Right forelimb (tissue), 1 donor: ENCODE measurements at regions not wholly inside any gene's neighbourhood (a gene's known extent, or its start where the extent isn't known, plus 50 kb on each side); places are given as distances from the start of the nearest gene placed in this dataset.
"Not testable (repeated sequence)": the region's sequence is repeated elsewhere in the genome, so short reads cannot be mapped to it uniquely, and the experiment has no call there.

Experiments used
- DNase-seq: peaks from one replicate; pipeline ENCODE4 v3.0.0-alpha.2; 2018

DNA sequence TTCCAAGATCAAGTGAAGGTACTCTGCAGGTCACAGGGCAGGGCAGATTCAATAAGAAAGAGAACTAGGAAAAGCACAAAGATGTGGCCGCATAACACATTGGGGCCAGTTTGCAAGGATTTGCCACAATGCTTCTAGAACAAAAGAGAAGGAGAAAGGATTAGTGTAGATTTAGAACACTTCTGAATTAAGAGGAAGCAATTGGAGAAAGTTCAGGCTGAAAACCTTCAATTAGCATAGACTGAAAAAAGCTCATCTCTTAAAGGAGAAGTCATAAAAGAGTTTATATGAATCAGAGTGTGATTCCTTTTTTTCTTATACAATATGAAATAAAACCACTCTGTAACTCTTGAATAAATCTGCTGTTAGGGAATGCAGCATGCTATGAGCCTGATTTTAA, 215.6 kb upstream of the FAT1 start:
- DNase-seq, result no peak

GRCh38 chr4:186939766-186940165, 216.1 kb upstream of the FAT1 start:
- no peak for DNase-seq

DNA sequence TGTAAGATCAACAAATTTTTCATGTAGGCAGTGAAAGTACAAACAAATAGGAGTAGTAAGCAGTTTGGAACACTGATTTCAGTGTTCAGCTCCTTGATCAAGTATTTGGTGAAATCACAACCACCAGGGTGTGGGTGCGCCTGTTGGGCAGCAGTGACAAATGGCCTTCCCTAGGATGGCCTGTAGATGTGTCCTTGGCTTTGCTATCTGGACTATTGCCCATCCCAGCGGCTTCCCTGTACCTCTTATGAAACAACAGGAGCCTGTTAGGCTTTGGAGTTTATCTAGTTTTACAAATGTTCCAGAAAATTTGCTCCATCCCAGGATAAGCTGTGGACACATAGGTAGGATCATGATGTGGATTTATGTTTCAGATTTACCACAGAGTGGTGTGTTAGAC, 216.8 kb upstream of the FAT1 start:
- DNase-seq, result no peak

DNA sequence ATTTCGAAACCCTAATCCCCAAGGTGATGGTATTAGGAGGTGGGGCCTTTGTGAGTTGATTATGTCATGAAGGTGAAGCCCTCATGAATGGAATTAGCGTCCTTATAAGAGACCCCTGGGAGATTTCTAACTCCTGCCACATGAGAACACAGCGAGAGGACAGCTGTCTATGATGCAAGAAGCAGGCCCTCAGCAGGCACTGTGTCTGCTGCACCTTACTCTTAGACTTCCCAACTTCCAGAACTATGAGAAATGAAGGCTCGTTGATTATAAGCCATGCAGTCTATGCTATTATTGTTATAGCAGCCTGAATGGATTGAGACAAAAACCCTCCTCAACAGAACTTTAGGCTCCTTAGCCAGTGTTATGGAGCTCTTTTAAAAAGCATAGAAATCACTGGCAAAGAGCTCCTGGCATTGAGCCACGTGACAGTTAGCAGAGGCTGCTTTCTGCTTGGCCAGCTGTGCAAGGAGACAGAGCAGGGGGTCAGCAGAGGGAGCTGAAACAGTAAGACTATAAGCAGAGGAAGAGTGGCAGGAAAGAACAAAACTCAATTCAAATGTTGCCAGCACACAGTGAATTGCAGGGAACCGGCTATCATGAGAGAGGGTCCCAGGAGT, 219.2 kb upstream of the FAT1 start:
- peak; percentile 75 for DNase-seq

DNA sequence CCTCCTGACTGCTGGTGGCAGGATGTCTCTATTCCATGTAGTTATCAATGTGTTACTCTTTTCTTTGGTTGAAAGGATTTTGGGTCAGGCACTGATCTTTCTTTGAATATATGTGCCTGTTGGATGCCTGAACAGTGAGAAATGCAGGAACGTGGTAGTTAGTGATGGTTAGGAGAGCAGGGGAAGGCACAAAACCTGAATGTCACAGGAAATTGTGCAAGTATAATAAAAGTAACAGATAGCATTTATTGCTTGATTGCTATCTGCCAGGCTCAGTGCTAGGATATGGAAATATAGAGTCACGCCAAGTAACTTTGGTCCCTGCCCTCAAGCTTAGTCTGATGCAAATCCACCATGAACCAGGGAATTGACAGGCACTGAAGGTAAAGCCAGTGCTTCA, 219.8 kb upstream of the FAT1 start:
- DNase-seq, result no peak

DNA sequence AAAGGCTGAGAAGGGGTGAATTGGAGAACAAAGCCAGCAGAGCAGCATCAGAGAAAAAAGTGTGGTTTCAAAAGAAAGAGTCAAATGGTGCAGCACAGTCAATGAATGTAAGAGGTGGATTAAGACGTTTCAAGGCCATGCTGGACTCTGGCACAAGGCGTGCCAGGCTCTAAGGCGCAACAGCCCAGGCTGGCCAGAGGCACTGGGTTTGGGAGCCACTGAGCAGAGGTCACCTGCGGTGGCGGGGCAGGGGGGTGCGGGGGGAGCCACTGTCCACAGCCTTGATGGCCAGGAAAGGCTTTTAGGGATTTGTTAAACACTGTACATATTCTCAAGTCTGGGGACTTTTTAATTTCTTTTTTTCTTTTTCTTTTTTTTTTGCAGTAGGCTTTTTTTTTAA, 222.5 kb upstream of the FAT1 start:
- DNase-seq, result no peak

GRCh38 chr4:186946682-186947294, 223.1 kb upstream of the FAT1 start:
- no peak for DNase-seq

GRCh38 chr4:186948361-186949242, 224.9 kb upstream of the FAT1 start:
- DNase-seq, result no peak

DNA sequence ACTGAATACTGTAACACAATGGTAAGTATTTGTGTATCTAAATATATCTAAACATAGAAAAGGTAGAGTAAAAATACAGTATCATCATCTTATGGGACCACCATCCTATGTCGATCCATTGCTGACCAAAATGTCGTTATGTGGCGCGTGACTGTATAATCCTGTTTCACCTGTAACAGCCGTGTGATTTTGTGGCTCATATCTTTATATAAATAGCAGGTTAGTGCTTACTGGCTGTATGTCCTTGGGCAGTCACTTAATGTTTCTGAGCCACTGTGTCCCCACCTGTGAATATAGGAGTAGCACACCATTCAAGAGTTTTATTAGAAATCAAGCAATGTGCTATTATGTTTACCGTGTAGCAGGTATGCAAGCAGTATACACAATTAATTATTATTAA, 226.2 kb upstream of the FAT1 start:
- DNase-seq, result no peak

DNA sequence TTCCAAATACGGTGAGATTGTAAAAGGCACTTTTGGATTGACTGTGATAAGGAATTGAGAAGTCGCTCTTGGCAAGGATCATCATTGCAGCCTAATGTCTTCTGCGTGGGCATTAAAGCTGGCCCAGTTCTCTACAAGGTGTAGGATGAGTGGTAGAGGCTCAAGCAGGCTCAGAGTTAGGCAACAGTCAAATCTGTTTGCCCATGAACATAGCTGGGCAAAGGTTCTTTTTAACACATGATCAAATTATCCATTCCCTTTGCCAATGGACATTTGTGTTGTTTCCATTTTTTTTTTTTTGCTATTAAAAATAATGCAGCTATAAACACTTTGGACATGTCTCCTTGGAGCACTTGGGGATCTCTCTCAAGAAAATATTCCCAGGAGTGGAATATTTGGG, 229.1 kb upstream of the FAT1 start:
- DNase-seq, result no peak

- no peak for DNase-seq
These were observed 230.1 kb upstream of the FAT1 start for GRCh38 chr4:186953599-186954260.

DNA sequence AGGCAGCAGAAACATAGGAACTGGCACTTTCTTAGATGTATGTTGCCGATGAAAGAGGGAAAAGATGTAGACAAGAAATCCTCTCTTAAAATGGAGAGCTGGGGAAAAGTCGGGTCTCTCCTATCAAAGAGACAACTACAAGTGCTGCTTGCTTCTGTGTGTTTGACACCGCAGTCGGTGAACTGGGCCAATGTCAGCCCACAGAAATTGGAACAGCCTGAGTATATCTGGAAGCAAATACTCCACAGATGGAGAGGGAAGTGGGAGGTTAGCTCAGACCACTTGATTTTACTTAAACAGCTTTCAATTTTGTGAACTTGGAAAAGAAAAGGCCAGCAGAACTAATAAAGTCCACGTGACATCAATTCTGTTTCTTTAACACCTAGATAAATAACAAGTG, 230.9 kb upstream of the FAT1 start:
- no peak for DNase-seq

- no peak for DNase-seq
These were observed 231.3 kb upstream of the FAT1 start for GRCh38 chr4:186954956-186955355.

- DNase-seq, result no peak
These were observed 234.4 kb upstream of the FAT1 start for GRCh38 chr4:186957952-186958555.

DNA sequence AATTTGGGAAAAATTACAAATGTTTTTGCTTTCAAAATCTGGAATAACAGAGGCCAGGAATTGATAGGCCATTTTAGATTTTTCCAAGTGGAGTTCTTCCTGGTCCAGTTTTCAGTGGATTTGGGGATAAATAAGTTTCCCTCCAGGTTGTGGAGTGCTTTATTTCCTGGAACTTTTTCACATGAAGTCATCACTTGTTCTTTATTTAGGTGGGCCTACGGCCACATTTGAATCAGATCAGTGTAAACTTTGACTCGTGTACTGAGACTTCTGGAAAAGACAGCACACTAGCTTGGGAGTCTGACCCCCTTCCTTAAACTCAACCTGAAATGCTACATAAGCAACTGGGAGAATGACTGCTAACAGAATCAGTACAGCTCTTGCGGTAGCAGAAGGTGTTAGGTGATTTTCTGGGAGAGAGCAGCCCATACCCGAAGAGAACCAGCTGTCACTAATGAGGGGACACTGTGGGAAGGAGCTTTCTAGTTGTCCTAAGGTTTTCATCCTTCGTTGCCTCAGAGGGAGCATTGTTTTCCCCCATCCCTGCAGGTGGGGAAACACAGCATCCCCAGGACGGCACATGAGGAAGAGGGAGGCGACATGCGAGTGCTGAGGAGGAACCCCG, 235.2 kb upstream of the FAT1 start:
- DNase-seq, result no peak

DNA sequence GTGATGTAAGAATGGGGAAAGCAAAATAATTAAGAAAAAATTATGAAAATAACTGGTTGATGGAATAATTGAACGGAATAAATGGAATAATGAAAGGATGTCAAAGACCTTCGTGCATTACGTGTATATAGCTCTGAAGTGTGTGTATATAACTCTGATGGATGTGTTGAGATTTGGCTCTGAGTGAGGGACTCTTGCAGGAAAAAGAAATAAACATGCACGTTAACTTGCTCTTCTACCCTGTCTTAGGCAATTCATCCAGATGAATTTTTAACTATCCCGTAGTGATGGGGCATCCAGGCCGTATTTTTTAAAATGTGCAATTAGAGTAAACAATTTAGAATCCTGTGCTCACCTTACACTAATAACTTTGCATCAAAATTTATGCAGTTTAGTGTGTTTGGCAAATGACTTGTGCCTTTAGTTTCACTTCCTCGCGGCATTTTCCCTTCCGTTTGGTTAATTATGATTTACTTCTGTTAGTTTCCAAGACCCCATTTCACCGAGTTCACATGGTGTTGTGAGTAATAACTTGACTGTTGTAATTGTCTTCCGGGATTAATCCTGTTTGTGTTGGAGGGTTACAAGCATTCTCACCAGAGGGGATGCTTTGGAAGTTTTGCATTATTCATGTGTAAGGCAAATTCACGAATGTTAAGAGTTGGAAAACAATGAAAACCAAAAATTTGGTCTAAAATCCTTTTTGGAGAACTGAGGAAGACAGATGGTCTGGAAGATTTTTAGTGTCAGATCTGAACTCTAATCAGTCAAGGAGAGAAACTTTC, 256.5 kb upstream of the FAT1 start:
- no peak for DNase-seq

GRCh38 chr4:186981161-186981560, 257.5 kb upstream of the FAT1 start:
- no peak for DNase-seq

DNA sequence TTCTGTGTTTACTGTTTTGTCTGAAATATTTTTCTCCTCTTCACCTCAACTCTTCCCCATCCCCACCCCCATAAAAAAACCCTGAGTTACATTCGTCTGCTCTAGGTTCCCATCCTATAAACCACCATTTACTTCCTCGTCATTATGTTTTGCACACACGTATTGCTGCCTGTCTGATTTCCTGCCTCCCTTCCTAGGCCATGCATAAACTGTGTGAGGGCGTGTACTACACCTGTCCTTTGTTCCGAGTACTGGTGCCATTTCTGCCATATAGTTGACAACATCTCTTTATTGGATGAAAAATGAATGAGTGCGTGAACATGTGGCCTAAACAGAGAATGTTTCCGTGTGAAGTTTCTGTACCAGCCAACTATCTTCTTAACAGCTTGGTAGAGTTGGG, 258.5 kb upstream of the FAT1 start:
- DNase-seq, result no peak

DNA sequence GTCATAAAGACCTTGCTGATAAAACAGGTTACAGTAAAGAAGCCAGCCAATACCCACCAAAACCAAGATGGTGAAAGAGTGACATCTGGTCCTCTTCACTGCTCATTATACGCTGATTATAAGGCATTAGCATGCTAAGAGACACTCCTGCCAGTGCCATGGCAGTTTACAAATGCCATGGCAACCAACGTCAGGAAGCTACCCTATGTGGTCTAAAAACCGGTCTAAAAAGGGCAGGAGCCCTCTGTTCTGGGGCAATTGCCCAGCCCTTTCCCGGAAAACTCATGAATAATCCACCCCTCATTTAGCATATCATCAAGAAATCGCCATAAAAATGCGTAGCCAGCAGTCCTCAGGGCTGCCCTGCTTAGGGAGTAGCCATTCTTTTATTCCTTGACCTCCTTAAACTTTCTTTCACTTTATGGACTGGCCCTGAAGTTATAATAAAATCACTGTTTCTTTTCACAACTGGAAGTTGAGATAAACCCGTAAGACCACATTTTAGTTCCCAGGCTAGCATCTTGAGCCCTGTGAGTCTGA, 260.5 kb upstream of the FAT1 start:
- no peak for DNase-seq

DNA sequence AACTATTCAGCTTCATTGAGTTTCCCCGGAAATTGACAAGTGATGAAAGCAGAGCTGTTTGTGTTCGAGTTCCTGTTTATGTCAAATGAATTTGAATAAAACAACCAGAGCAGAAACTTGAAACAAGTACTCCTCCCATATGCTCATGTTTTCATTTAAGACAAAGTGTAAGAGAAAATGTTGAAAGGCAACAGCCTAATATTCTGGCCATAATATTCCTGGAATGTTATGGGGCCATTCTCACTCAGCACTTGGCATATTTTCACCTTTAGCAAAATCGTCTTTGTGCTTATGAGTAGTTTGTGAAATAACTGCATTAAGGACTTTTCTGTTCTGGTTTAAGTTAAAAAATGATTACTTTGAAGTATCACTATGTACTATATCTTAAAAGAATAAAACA, 276.0 kb upstream of the FAT1 start:
- no peak for DNase-seq

- DNase-seq, result no peak
These were observed 276.6 kb upstream of the FAT1 start for GRCh38 chr4:187000281-187000680.

GRCh38 chr4:187002133-187002532, 278.5 kb upstream of the FAT1 start:
- not testable (repeated sequence) for DNase-seq
